ENCODE measurements at regions not wholly inside any gene's neighbourhood (a gene's known extent, or its start where the extent isn't known, plus 50 kb on each side); places are given as distances from the start of the nearest gene placed in this dataset.

- no peak overlapping the region for H3K27ac ChIP-seq
- DNase-seq (ENCODE audit: low read depth, low spot score): peak; percentile 16
These were observed 167.3 kb downstream of the SEC61B start for GRCh38 chr9:99389087-99390033.

- DNase-seq (ENCODE audit: low read depth, low spot score): no peak
- H3K27ac ChIP-seq: no peak overlapping the region
These were observed 170.0 kb downstream of the SEC61B start for GRCh38 chr9:99391937-99392594.

DNA sequence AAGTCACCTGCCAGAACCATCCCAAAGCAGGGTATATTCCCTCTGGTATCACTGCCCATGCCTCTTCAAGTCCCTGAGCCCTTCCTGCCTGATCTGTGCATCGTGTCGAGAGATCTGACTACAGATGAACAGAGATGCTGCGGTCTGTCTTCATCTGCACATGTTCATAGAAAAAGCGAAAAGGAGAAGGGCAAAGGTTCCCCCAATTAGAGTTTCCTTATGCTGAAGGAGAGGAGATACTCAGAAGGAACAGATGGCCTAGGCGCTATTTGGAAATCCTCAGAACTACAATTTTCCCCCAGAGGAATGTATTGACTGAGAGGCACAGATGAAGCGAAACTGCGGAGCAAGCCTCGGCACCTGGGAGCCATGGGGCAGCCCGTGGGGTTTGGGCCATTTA lies 170.9 kb downstream of the SEC61B start:
- no peak overlapping the region for H3K27ac ChIP-seq
- DNase-seq (ENCODE audit: low read depth, low spot score): no peak

- no peak for DNase-seq (ENCODE audit: low read depth, low spot score)
- H3K27ac ChIP-seq: no peak overlapping the region
These were observed 171.9 kb downstream of the SEC61B start for GRCh38 chr9:99393993-99394392.

- H3K27ac ChIP-seq: no peak overlapping the region
- DNase-seq (ENCODE audit: low read depth, low spot score): no peak
These were observed 176.2 kb downstream of the SEC61B start for GRCh38 chr9:99398241-99398640.

DNA sequence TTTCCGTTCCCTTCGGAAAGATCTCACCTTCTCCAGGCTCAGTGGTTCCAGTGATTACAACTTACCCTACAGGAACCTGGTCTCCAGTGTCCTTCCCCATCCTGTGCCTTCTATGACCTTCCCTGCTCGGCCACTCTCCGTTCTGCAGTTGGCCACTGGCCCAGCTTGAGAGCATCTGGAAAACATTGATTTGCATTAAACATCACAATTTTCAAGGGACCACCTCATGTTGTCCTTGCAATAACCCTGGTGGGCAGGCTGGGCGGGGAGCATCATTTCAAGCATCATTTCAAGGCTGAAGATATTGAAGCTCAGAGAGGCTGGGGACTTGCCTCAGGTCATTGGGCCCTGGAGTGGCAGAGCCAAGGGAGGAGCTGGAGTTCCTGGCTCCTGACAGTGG lies 177.4 kb downstream of the SEC61B start:
- H3K27ac ChIP-seq: no peak overlapping the region
- DNase-seq (ENCODE audit: low read depth, low spot score): no peak

DNA sequence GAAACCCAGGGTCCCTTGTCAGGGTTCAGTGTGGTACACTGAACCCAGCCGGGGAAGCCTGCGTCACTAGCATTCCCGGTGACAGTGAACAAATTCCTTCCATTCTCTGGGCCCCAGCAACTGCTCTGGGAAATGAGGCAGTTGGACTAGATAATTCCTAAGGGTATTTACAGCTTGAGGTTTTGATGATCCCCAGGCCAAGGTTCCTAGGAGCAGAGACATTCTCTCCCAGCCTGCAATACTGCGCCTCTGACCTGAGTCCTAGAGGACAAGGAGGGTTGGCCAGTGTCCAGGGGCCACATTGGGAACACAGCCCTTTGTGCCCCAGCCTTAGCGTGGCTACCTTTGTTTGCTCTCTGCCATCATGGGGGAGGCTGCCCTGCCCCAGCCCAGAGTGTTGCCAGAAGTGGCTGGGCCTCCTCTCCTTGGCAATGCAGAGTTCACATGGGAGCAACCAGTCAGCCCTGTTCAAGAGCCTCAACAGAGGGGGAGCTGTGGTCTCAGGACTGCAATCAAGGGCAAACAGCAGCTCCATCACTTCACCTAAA lies 178.2 kb downstream of the SEC61B start:
- DNase-seq (ENCODE audit: low read depth, low spot score): no peak
- no peak overlapping the region for H3K27ac ChIP-seq

GRCh38 chr9:99401680-99402504 lies 179.8 kb downstream of the SEC61B start:
- no peak for DNase-seq (ENCODE audit: low read depth, low spot score)
- no peak overlapping the region for H3K27ac ChIP-seq

- DNase-seq (ENCODE audit: low read depth, low spot score): no peak
- no peak overlapping the region for H3K27ac ChIP-seq
These were observed 181.3 kb downstream of the SEC61B start for GRCh38 chr9:99403371-99403770.

DNA sequence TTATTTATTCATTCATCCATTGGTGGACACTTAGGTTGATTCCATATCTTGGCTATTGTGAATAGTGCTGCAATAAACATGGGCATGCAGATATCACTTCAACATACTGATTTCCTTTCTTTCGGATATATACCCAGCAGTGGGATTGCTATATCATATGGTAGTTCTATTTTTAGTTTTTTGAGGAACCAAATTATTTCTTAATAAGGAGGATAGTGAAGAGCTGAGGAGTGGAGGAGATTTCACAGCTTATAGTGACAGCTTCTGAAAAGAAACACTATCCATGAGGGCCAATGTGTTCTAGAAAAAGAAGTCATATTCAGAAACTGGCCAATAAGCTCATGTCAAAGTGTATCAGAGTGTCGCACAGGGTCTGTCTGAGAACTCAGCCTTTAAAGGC lies 183.3 kb downstream of the SEC61B start:
- DNase-seq (ENCODE audit: low read depth, low spot score): no peak

DNA sequence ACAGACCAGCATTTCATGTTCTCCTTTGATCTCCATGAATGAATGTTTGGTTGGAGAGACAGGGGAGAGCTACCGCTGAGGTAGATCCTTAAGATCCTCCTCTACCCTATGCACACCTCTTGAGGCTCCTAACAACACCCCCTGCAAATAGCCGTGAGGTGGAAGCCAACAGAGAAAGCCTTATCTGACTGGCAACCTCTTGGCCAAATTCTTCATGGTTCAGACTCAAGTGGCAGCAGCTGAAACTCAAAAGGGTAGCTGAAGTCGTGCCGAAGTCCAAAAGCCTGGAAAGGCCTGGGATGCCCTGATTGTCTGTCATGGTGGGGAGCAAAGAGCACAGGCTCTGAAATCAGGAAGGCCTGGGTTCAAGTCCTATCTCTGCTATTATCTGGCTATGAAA lies 184.9 kb downstream of the SEC61B start:
- no peak overlapping the region for H3K27ac ChIP-seq
- no peak for DNase-seq (ENCODE audit: low read depth, low spot score)

More for the DNA sequence above, 183.3 kb downstream of the SEC61B start:
- H3K27ac ChIP-seq: no peak overlapping the region

DNA sequence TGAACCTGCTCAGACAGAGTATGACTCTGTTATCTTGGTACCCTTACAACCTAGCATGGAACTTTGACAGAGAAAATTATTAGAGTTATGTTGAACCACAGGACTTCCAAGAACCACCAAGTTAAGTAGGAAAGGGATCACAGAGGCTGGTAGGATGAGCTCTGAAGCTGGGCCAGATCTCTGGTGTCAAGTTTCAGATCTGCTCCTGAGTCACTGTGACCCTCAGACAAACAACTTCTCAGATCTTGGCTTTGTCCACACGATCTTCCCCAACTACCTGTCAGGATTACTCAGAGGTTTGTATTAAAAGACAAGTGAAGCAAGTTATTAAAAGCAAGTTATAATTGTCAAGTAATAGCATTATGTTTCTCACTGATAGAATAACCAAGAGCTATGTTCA lies 189.0 kb downstream of the SEC61B start:
- no peak for DNase-seq (ENCODE audit: low read depth, low spot score)
- no peak overlapping the region for H3K27ac ChIP-seq

DNA sequence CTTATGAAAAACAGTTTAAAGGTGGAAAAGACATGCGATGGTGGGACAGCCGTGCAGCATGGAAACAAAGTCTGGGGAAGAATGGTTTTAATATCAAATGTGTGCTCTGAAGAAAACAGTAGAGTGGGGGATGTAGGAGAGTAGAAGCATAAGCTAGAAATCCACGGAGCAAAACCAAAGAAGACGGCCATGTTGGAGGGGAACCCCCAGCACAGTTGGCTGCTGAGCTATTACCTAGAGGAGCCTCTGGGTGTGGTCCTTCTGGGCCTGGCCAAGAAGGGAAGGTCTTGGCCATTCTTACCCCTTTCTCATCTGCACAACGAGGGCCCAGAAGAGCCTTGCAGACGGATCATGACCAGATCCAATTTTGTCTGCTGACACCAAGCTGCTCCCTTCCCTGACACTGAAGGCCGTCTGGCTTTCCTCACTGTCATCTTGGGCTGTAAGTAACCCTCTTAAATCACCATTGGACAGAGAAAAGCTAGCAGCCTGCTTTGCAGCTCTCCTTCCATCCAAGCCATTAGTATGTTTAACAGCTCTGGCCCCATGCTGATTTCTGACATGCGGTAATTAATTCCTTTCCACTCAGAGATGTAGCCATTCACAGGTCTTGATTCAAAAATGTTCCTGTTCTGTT lies 189.5 kb downstream of the SEC61B start:
- H3K27ac ChIP-seq: no peak overlapping the region
- no peak for DNase-seq (ENCODE audit: low read depth, low spot score)

DNA sequence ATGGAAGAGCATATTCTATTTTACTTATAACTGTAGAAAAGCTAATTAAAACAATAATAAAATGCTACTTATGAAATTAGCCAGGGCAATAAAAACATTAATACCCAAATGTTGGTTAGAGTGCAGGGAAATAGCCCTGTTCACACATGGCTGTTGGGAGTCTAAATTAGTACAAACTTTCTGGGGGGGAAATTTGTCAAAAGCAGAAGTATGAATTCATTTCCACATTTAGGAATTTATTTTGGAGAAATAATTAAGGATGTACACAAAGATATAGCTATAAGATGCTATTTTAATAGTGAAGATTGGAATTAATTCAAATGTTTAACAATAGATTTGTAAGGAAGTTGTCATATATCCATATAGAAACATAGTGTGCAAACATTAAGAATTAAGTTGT lies 190.5 kb downstream of the SEC61B start:
- DNase-seq (ENCODE audit: low read depth, low spot score): no peak

DNA sequence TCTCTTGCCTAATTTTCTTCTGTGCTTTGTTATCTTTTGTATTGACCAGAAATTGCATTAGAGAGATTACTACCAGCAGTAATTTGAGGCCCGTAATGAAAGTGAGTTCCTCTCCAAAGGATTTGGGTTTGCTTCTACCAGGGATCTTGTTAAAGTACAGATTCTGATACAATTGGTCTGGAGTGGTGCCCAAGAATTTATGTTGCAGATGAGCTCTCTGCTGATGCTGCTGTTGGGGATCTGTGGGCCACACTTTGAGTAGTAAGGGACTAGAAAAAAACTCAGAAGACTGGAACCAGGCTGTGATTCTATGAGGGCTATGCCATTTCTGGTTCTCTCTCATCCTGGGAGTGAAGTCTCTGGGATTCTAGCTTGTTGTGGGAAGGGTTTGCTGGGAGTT lies 192.2 kb downstream of the SEC61B start:
- no peak overlapping the region for H3K27ac ChIP-seq
- no peak for DNase-seq (ENCODE audit: low read depth, low spot score)

More for the DNA sequence above, 190.5 kb downstream of the SEC61B start:
- H3K27ac ChIP-seq: no peak overlapping the region

GRCh38 chr9:99415606-99416005 lies 193.5 kb downstream of the SEC61B start:
- no peak for DNase-seq (ENCODE audit: low read depth, low spot score)
- H3K27ac ChIP-seq: no peak overlapping the region

- DNase-seq (ENCODE audit: low read depth, low spot score): no peak
- H3K27ac ChIP-seq: no peak overlapping the region
These were observed 193.9 kb downstream of the SEC61B start for GRCh38 chr9:99416007-99416406.

DNA sequence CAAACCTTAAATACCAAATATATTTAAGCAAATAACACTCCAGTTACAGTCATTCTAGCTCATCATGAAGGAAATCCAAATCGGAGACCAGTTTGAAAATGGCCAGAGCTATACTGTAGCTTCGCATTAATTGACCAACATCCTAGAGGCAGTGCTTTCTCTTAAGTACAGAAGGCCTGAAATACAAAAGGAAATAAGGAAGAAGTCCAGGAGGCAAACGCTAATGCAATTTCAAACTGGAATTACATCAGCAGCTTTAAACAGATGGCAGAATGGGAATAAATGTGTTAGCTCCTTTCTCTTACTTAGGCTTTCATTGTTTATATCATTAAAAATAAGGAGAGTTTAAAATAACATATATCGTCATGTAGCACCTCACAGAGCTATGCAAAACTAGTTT lies 197.0 kb downstream of the SEC61B start:
- DNase-seq (ENCODE audit: low read depth, low spot score): no peak
- no peak overlapping the region for H3K27ac ChIP-seq

DNA sequence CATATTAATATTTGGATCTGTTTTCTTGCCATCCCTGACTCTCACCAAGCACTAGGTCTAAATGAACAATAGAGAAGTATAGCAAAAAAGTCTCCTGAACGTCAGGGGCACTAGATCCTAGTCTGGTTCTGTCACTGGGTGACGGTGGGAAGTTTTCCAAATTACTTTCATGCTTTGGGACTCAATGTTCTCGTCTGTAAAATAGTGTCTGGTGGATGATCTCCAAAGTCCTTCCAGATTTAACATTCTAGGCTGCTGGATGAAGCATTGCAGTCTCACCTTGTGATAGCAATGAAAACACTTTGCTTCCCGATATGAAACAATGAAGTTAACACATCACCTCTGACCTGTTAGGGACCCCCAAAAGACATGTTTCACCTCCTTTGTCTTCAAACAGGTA lies 199.3 kb downstream of the SEC61B start:
- H3K27ac ChIP-seq: no peak overlapping the region
- DNase-seq (ENCODE audit: low read depth, low spot score): no peak

- no peak for DNase-seq (ENCODE audit: low read depth, low spot score)
- H3K27ac ChIP-seq: no peak overlapping the region
These were observed 203.0 kb downstream of the SEC61B start for GRCh38 chr9:99425124-99425523.
